Cardiac septum (tissue), 1 donor: ENCODE measurements at regions not wholly inside any gene's neighbourhood (a gene's known extent, or its start where the extent isn't known, plus 50 kb on each side); places are given as distances from the start of the nearest gene placed in this dataset.

Experiments used
- DNase-seq: peaks from one replicate; pipeline ENCODE4 v3.0.0-alpha.2; 2020; ENCODE audit warnings: low spot score
- intact Hi-C: fragments of 100-400 bp; cut with DNase I; formaldehyde crosslinking; loops from one replicate; pipeline ENCODE4 v1.14.0; 2022
- donor health status: DM: no; HTN: no; CAD: no.

DNA sequence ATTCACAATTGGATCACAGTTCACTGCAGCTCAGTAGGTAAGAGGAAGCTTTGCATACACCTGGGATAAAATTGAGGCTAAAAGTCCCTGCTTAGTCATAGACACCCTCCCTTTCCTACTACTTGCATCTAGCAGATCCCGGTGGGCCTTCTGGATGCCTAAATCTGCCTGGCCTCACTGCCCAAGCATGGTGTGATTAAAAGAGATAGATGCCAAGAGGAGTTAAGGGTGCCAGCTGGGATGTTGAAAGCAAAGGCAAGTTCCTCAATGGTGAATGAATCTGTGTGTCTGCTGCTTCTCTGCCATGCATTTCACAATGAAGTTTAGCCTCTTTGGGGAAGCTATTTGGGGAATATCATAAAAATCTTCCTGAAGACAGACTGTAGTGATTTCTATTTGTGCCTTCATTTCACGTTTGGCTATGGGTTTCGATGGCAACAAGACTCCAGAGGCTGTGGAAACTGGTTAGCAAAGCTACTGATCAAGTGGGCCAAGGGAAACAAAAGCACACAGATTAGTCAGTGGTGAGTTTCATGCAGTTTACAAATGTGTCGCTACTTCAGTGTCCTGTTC is 534.0 kb downstream of the ANKRD50 start:
- DNase-seq, result no peak

DNA sequence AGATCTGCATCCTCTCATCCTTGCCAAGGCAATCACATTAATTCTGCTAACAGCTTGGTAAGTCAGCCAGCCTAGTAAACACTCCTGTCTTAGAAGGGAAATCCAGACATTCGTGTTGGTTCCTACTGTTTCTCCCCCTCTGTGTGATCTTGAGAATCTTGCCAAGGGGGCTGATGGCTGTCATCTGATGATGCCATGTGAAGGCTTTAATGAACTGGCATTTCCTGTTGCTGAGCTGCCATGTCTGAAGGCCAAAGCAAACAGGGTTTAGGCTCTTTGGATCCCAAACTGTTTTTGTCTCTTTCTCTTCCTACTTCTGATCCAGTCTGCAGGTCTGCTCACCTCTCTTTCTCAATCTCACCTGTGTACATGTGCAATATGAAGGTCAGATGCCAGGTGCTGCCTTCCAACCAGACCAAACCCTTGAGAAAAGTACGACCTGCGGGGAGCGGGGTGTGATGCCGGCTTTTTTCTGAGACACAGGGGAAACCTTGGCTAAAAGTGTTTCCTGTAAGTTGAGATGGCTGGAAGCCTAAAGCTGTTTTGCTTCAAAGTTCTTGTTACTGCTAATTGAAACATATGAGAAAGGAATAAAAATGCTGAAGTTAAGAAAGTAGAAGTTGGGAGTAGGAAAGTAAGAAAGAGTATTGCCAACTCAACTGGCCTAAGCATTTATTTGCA is 532.9 kb downstream of the ANKRD50 start:
- DNase-seq, result no peak
- intact Hi-C loops, result no loop called here

More for the DNA sequence above, 534.0 kb downstream of the ANKRD50 start:
- intact Hi-C loops, result no loop called here

DNA sequence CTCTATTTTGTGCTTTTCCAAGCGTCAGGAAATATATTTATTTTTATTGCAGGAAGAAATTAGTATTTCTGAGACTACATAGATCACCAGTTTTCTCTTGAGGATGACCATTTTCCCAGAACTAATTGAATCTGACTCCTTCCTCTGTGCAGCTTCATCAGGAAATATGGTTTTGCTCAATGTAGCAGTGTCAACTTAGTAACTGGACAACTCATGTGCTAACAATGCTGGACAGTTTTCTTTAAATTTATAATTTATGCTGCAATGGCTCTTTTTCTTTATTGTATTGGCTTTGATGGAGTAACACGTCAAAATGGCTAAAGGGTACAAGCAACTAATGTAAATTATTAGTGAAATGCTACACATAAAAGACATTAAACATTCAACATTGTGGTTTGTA is 531.5 kb downstream of the ANKRD50 start:
- no peak for DNase-seq
- intact Hi-C loops, result no loop called here

DNA sequence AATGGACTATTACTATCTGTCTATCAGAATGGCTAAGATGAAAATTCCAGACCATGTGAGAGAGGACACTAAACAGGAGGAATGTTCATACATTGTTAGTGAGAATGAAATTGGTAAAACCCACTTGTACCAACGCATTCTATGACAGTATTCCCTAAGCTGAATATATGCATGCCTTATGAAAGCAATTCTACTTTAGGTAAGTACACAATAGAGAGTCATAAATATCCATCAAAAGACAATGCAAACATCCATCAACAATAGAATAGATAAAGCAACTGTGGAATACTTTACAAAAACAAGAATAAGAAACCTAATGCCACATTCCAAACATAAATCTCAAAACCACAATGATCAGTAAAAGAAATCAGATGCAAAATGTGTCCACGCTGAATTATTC is 529.3 kb downstream of the ANKRD50 start:
- no peak for DNase-seq
- intact Hi-C loops, result no loop called here

DNA sequence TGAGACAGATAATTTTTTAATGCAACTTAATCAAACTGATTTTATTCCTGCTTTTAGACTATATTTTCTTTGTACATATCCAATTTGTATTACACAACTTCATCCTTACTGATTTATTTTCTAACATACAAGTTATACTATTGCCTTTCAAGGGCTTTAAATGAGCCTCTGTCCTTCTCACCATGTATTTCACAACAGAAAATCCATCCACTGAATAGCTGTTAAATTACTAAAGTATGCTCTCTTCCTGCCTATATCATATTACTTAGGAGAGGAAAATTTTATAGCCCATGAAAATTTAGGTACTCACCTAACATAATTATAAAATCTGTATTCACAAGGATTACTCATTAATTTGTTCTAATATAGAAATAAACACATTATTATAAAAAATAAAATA is 528.6 kb downstream of the ANKRD50 start:
- DNase-seq, result no peak
- intact Hi-C loops, result no loop called here

DNA sequence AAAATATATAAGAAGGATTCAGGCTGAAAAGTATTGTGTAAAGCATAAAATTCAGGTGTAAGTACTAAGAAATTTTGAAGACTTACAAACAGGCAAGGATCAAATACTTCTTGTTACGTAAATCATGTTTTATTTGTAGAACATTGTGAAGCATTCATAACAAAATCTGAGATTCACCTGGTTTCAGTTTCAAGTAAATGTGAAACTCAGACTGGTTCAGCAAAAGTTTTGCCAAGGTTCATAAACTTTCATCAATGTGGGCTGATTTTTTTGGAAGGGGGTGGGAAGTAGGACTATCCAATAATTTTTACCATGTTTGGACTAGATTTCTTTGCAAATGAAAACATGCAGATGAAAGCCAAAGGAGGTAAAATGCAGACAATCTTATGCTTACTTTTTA is 527.7 kb downstream of the ANKRD50 start:
- intact Hi-C loops, result no loop called here
- DNase-seq, result no peak

DNA sequence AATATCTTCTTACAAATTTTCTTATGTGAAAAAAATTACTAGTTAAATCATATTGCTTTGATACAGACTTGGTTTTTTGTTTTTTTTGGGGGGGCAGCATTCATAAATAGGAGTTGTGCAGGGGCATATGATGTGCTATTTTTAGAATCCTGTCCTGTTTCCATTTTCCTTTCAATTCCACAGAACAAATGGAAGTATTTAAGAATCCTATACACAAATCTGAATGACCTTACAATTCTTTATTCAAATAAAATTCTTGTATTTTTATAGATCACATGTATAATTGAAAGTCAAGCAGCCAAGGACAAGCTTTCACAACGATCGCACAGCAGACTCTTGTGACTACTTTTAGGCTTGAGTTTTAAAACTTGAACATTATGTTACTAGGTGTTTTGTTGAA is 523.9 kb downstream of the ANKRD50 start:
- DNase-seq, result no peak
- intact Hi-C loops, result no loop called here

DNA sequence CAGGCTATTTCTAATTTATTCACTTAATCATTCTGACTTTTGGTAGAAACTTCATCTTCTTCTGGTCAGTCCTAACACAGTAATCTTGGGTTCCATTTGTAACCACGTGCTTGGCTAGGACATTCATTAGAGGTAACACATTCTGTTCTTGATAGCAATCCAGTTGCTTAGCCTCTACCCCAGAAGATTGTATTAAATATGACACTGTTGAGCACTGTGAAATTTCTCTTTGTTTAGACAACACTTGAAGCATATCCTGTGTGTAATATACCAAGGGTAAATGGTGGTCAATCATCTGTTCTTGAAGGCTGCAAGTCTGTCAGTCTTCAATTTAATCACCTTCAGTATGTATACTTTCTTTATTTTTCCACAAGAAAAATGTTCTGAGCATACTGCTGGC is 523.0 kb downstream of the ANKRD50 start:
- no peak for DNase-seq
- intact Hi-C loops, result no loop called here

DNA sequence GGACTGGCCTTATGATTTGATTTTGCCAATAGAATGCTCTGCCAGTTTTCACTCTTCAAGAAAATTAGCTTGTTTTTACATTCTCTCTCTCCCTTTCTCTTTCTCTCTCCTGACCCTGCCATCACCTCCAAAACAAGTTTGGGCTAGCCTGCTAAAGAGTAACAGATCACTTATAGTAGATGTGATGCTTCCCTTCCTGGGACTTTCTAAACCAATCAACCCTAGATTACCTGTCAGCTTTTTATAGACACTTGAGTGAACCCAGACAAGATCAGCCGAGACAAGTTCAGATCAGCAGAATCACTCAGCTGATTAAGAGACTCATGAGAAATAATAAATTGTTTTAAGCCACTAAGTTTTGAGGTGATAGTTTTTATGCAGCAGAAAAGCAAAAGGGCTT is 521.2 kb downstream of the ANKRD50 start:
- intact Hi-C loops, result no loop called here
- DNase-seq, result no peak

DNA sequence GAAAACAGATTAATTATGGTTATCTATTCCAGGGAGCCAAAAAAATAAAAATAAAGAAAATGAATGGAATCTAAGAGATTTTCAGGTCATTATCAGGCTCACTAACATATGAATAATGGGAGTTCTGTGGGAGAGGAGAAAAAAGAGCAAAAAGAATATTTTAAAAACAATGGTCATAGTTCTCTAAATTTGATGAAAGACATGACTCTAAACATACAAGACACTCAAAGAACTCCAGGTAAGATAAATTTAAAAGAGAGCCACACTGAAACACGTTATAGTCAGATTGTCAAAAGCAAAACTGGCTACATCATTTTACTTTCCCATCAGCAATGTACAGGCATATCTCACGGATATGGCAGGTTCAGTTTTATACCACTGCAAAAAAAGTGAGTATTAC is 520.0 kb downstream of the ANKRD50 start:
- DNase-seq, result no peak
- intact Hi-C loops, result no loop called here

DNA sequence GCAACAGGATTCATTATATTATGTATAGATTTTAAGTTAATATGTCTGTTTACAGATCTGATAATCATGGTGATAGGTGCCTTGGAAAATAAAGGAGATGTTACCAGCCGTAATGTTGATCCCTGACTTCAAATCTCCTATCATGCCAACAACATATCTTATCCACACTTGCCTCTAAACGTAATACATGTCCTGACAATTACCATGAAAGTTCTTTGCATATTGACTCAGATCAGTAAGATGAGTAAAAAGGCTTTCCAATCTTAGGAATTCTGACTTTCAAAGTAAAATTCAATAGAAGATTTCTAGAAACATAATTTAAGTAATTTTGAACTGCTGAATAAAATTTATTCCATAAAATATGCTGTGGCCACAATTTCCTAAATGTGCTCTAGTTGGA is 513.3 kb downstream of the ANKRD50 start:
- intact Hi-C loops, result no loop called here
- DNase-seq, result no peak

DNA sequence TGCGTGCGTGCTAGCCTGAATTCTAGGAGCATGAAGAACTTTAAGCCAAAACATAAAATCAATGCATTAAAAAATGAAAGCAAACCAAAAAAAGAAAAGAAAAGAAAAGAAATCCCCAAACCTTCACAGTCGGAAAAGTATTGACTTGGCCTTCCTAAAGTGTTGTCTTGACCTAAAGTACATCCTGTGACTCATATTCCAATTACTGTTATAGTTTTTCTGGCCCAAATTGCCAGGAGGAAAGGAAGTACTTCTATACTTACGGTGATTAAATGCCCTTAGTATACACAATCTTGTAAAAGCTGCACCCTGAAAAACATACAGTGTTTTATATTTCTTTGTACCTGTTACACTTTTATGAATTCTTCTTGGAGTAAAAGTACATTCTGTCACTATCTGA is 512.8 kb downstream of the ANKRD50 start:
- no peak for DNase-seq
- intact Hi-C loops, result no loop called here

DNA sequence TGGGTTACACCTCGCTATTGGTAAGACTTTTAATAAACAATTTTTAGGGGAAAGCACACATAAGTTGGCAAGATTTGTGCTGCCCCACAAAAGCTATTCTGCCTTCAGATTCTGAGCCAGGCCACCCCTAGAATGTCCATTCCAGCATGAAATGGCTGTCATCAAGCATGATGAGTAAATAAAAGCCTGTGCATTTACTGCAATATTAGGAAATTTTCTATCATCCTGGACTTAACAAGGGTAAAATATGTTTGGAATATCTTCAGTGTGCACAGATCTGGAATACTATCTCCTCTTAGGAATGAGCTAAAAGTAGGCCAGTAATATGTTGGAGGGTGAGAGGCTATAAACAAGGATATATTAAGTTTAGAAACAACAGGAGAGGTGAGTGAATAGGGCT is 510.9 kb downstream of the ANKRD50 start:
- intact Hi-C loops, result no loop called here
- no peak for DNase-seq

DNA sequence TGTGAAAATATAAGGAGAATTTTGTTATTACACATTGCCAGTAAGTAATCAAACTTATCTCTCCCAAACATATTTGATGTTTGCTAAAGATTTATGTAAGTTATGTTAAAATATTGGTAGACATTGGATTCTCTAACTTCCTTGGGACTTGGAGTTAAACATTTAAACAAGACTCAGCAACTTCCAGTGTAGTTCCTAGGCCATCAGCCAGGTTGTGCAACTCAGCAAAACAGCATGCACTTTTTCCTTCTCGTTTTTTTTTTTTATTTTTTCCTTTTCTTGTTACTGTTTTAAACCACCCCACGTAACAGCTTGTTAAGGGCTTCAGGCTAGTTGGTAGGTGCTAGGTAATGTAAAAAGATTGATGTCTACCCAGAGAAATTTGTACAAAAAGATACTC is 510.4 kb downstream of the ANKRD50 start:
- intact Hi-C loops, result no loop called here
- no peak for DNase-seq

DNA sequence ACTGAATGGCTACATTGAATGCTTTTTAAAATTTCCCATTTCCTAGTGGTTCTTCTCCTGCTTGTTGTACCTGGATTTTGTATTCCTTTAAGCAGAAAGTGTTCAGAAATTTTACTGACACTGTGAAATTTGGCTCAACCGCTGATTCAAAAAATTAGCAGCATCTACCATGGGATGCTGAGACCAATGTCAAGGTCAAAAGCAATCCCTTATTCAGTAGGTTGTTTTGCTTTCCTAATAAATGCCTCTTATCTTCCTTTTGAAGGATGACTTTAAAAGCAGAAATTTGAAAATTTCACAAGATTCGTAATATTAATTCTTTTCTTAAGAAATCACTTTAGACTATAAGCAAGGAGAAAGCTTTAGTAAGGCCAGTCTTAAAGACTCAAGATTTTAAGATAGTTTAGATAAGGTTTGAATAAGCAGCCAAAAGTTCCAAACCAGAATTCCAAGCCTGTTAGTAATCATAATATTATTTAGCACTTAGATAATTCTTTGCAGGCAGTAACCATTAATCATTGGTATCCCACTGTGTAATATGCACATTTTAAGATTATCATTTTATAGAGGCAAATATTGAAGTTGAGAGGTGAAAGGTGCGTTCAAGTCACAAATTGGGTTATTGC is 508.8 kb downstream of the ANKRD50 start:
- DNase-seq, result no peak
- intact Hi-C loops, result no loop called here

DNA sequence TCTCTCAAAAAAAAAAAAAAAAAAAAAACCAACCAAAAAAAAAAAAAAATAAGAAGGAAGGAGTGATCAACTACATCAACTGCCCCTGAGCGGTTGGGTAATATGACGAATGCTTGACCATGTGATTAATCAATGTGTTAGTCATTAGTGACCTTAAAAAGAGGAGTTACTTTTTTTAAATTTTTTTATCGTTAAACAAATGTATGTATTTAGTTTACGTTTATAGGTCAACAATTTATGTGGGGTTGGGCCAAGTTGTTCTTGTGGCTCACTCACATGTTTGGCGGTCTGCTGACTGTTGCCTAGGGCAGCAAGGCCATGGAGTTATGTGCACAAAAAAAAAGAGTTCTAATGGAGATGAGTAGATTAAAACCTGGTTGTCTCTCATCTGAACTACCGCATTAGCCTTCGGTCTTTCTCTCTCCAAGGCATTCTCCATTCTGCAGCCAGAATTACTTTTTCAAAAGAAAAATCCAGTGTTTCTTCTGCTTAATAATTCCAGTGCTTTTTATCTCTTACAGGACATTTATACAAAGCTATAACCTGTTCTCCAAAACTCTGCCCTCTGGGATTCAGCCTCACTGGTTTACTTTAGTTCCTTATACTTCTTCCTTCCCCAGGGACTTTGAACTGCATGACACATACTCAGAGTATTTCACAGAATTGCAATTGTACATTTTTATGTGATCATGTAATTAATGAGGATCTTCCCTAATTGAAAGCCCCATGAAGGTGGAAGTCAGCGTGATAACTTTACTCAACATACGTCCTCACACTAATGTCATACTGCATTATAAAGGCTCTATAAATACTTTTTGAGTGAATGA is 505.5 kb downstream of the ANKRD50 start:
- intact Hi-C loops, result no loop called here
- DNase-seq, result no peak

DNA sequence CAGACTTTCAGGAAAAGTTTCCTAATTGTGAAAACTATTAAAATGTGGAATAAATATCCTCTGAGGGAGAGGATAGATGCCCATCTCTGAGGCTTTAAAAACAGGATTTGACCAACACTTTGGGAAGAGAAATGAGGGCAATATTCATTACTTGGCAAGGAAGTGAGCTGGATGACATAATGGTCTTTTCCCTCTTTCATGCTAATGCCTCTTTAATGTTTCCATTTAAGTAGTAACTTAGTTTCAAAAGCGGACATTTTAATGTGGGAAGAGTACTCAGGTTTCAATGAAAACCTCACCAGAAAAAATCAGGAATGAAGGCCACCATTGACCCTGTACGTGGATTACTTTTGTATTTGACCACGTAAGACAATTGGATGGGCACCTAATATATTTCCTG is 503.3 kb downstream of the ANKRD50 start:
- intact Hi-C loops, result no loop called here

DNA sequence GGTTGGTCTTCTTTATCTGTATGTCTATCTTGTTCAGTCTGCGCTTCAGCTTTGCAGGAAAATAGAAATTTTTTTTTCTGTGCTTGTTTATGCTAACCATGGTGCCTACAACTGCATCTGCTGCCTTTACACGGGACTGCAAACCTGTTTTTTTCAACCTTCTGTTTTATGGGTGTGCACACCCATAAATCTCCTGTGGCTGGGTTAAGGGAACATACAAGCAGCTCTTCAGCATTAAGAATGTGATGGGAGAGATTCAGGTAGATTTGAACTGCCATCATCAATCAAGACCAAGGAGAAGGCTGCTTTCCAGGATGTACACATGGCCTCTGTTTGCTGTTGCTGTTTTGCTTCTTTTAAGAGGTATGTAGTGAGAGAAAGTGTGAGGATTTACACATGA is 502.9 kb downstream of the ANKRD50 start:
- DNase-seq, result no peak
- intact Hi-C loops, result no loop called here

More for the DNA sequence above, 503.3 kb downstream of the ANKRD50 start:
- no peak for DNase-seq

DNA sequence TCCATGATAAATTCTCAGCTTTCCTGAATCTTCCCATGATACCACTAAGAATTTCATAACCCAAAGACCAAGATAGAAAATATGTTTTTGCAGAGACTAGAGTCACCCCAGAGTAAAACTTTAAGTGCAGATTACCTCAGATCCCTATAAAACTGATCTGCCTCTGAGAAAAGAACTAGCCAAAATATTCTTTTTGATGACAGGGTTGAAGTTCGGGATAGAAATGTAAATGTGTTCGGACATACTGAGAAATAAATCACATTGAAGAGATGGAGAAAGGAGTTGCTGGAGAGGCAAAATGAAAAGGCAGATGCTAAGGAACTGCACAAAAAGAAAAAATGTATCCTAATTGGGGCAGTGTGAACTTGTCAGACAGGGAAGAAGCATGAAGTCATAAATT is 501.8 kb downstream of the ANKRD50 start:
- no peak for DNase-seq
- intact Hi-C loops, result no loop called here

DNA sequence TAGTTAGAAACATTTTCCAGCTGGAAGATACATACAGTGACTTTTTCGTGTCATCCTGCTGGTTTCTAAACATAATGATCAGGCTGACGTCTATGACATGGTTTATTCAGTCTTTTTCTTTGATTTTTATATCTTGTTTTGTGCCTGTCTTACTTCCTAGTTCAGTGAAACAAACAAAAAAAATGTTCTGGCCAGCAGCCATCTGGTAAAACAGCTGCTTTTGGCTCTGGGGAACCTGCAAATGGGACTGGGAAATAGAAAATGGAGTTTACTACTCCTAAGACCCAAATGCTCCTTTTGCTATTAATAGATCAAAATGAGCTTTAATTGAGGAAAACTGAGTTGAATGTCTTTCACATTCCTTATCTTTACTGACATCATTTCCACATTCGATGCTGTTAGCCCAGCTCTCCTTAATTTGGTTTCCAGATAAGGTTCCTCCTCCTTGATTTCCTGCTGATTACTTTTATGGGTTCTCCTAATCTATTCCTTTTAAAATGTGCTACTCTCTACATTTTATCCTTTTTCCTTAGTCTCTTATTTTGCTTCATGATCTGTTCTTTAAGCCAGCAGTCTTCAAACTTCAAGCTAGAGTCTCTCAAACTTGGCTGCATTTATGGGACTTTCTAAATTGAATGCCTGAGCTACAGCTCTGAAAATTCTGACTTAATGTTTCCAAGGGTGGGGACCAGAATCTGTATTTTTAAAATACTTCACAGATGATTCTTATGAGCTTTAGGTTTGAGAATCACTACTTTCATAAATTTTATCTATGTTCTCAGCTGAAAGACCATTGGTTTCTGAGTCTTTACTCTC is 499.5 kb downstream of the ANKRD50 start:
- intact Hi-C loops, result no loop called here
- no peak for DNase-seq
